Kidney (tissue), 13 donors: ENCODE measurements at regions not wholly inside any gene's neighbourhood (a gene's known extent, or its start where the extent isn't known, plus 50 kb on each side); places are given as distances from the start of the nearest gene placed in this dataset.

Source experiments
- DNase-seq, 5 donors: peaks; one replicate each; pipeline ENCODE4 v3.0.0-alpha.2; 2013 to 2020
- FAIRE-seq: peaks from 2 replicates; lab custom pipeline; 2012; peaks lifted over from hg19 to GRCh38; lab: Jason Lieb, UNC
- H3K27ac ChIP-seq, 2 donors: one replicate each; pipeline ENCODE4 v1.7.0; 2013; ENCODE audit warnings: low read depth in 2 of 2, low read length in 2 of 2, inconsistent platforms in 1 of 2
- H3K27me3 ChIP-seq: one replicate; pipeline ENCODE4 v1.7.1; 2013; ENCODE audit warnings: low read length, inconsistent platforms; ENCODE audit not compliant: control insufficient read depth, insufficient read depth
- H3K36me3 ChIP-seq, 3 donors: one replicate each; pipeline versions ENCODE4 v1.7.0 to v1.7.1; 2013; ENCODE audit warnings: low read length in 3 of 3, control low read depth in 1 of 3, inconsistent platforms in 1 of 3; ENCODE audit not compliant: insufficient read depth in 3 of 3, control insufficient read depth in 2 of 3
- H3K4me1 ChIP-seq, 3 donors: one replicate each; pipeline versions ENCODE4 v1.7.0 to v1.7.1; 2013; ENCODE audit warnings: low read length in 3 of 3, inconsistent platforms in 1 of 3, low read depth in 1 of 3; ENCODE audit not compliant: control insufficient read depth in 2 of 3, insufficient read depth in 2 of 3
- H3K4me3 ChIP-seq, 3 donors: one replicate each; pipeline versions ENCODE4 v1.7.0 to v1.8.1; 2013; ENCODE audit warnings: low read length in 3 of 3, control low read depth in 1 of 3, inconsistent platforms in 1 of 3
- H3K9ac ChIP-seq, 3 donors: one replicate each; pipeline versions ENCODE4 v1.7.0 to v1.7.1; 2013; ENCODE audit warnings: low read length in 3 of 3, control low read depth in 1 of 3, inconsistent platforms in 1 of 3
- H3K9me3 ChIP-seq, 3 donors: one replicate each; pipeline versions ENCODE4 v1.7.0 to v1.7.1; 2013; ENCODE audit warnings: low read length in 3 of 3, control low read depth in 1 of 3, inconsistent platforms in 1 of 3; ENCODE audit not compliant: control insufficient read depth in 2 of 3, insufficient read depth in 1 of 3
- intact Hi-C: fragments of 100-400 bp; cut with DNase I; formaldehyde crosslinking; loops from one replicate; pipeline ENCODE4 v1.11.1; 2022
- TF ChIP-seq, protein P1 (sequence below): IDR thresholded peaks from 3 replicates; pipeline ENCODE4 v1.5.1; 2012; ENCODE audit warnings: mild to moderate bottlenecking, moderate library complexity, borderline replicate concordance; ENCODE audit not compliant: insufficient read depth; ENCODE audit errors: extremely low read depth
- donor health status: control.
- donor health status: control.
- donor health status: control.
- donor health status: control.
- donor health status: control.
- donor health status: DM: yes; HTN: yes; CAD: no.
- donor health status: Normal renal cell carcinoma (clear cell type).

DNA sequence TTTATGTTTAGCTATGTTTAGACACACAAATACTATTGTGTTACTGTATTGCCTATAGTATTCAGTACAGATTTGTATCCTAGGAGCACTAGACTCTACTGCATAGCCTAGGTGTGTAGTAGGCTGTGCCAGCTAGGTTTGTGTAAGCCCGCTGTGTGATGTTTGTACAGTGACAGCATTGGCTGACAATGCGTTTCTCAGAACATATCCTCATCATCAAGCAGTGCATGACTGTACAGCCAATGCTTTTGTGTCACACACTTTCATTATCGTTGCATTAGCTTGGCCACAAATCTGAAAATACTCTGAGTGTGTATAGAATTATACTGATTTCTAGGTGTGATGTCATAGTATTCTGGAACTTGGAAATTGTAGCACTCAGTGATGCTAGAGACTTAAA lies 63.4 kb downstream of the CLDN34 start:
- DNase-seq (no peak), FAIRE-seq (no peak)
- no peak overlapping the region for H3K27ac ChIP-seq
- H3K27me3 ChIP-seq, result no peaks in the 10 kb centered on the region
- TF ChIP-seq, protein P1, sequence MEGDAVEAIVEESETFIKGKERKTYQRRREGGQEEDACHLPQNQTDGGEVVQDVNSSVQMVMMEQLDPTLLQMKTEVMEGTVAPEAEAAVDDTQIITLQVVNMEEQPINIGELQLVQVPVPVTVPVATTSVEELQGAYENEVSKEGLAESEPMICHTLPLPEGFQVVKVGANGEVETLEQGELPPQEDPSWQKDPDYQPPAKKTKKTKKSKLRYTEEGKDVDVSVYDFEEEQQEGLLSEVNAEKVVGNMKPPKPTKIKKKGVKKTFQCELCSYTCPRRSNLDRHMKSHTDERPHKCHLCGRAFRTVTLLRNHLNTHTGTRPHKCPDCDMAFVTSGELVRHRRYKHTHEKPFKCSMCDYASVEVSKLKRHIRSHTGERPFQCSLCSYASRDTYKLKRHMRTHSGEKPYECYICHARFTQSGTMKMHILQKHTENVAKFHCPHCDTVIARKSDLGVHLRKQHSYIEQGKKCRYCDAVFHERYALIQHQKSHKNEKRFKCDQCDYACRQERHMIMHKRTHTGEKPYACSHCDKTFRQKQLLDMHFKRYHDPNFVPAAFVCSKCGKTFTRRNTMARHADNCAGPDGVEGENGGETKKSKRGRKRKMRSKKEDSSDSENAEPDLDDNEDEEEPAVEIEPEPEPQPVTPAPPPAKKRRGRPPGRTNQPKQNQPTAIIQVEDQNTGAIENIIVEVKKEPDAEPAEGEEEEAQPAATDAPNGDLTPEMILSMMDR, result no peak
- no peaks in the 10 kb centered on the region for H3K9me3 ChIP-seq
- no peak overlapping the region for H3K4me3 ChIP-seq
- no peak overlapping the region for H3K9ac ChIP-seq
- H3K36me3 ChIP-seq, result no peaks in the 10 kb centered on the region
- intact Hi-C loops, result no loop called here
- peaks cover 0 to 7% (median 6%) of the 10 kb centered on the region in 3 donors for H3K4me1 ChIP-seq

DNA sequence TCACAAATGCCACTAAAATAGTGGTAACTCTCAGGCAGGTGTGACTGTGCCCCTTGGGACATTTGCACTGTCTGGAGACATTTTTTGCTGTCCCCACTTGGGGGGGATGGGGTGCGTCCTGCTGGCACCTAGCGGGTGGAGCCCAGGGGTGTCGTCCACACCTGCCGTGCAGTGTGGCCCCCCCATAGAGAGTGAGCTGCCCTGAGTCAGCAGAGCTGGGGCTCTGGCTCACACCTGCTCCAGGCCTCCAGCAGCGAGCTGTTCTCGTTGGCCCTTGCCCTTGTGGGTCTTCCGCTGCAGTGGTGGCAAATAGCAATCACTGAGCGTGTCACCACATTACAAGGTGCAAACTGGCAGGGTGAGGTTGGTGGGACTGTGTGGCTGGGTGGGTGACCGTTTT lies 64.6 kb downstream of the CLDN34 start:
- intact Hi-C loops, result no loop called here
- H3K4me3 ChIP-seq, result no peak overlapping the region
- peaks cover 0 to 7% (median 6%) of the 10 kb centered on the region in 3 donors for H3K4me1 ChIP-seq
- FAIRE-seq (no peak), DNase-seq (no peak)
- no peaks in the 10 kb centered on the region for H3K9me3 ChIP-seq
- H3K27me3 ChIP-seq, result no peaks in the 10 kb centered on the region
- H3K27ac ChIP-seq, result no peak overlapping the region
- H3K9ac ChIP-seq, result no peak overlapping the region
- H3K36me3 ChIP-seq, result no peaks in the 10 kb centered on the region
- TF ChIP-seq, protein P1, result no peak

DNA sequence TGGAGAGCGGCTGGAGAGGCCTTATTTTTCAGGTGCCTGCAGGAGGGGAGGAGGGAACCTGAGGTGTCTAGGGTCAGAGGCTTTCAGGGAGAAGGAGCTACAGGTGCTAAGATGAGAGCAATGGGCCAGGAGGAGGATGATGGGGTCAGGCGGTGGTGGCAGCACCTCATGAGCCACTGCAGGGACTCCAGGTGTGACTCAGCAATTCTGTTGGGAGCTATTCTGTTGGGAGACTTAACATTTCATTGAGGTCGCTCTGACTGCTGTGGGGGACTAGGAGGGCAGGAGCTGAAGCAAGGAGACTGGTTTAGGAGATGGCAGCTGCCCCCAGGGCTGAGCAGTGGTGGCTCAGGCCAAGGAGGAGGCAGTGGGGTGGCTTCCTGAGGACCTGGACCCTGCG lies 65.0 kb downstream of the CLDN34 start:
- Histone ChIP-seq H3K36me3 (no peaks in the 10 kb centered on the region), H3K4me3 (no peak overlapping the region), H3K9ac (no peak overlapping the region), H3K27ac (no peak overlapping the region), H3K9me3 (no peaks in the 10 kb centered on the region), H3K27me3 (no peaks in the 10 kb centered on the region), H3K4me1 (peaks cover 0 to 7% (median 6%) of the 10 kb centered on the region in 3 donors)
- intact Hi-C loops, result no loop called here
- DNase-seq, result no peak
- TF ChIP-seq, protein P1, result no peak
- no peak for FAIRE-seq

DNA sequence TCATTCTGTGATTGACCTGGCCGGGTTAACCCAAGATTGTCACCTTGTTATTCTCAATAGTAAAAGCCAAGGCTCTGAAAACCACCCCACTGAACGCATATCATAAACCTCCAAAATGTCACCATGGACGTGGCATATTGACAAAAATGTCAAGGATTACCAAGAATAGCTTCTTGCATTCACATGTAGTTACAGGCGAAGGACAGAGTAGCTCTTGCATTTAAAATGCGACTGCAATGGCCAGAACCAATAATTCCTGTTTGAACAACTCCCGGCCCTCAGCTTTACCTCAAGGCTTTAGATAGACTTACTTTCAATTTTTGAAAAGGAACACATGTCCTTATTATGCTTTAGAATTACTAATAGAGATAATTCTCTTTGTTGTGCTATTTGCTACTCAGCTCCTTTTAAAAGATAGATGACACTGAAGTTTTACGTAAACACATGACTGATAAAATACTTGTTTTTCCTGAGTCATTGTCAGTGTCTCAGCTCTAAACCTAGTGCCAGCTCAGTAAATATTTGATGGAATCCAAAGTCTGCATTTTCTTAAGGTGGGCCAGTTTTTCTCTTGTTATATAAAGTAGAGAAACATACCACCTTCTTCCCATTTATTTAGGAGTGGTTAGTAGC lies 66.3 kb downstream of the CLDN34 start:
- no peak overlapping the region for H3K27ac ChIP-seq
- no peaks in the 10 kb centered on the region for H3K27me3 ChIP-seq
- FAIRE-seq (no peak), DNase-seq (no peak)
- no peaks in the 10 kb centered on the region for H3K36me3 ChIP-seq
- TF ChIP-seq, protein P1, result no peak
- intact Hi-C loops, result no loop called here
- H3K9ac ChIP-seq, result no peak overlapping the region
- no peaks in the 10 kb centered on the region for H3K9me3 ChIP-seq
- no peak overlapping the region for H3K4me3 ChIP-seq
- peaks cover 0 to 7% (median 6%) of the 10 kb centered on the region in 3 donors for H3K4me1 ChIP-seq
